H1 (cell line): ENCODE measurements at regions not wholly inside any gene's neighbourhood (a gene's known extent, or its start where the extent isn't known, plus 50 kb on each side); places are given as distances from the start of the nearest gene placed in this dataset.

Source experiments
- FOSL1 ChIP-seq: IDR thresholded peaks from 2 replicates; pipeline ENCODE4 v1.6.1; 2011; ENCODE audit warnings: mild to moderate bottlenecking, low read depth, low read length, moderate library complexity; ENCODE audit not compliant: insufficient read depth
- HDAC2 ChIP-seq, 2 experiments: fragments of 300-600 bp in 1 of 2; sonication (generic) in 1 of 2; IDR thresholded peaks; 2 replicates each; pipeline ENCODE4 v1.6.1; 2011 to 2012; ENCODE audit warnings: low read depth in 2 of 2, low read length in 2 of 2, mild to moderate bottlenecking in 2 of 2, moderate library complexity in 2 of 2, borderline replicate concordance in 1 of 2, inconsistent platforms in 1 of 2
- KDM5A ChIP-seq: fragments of 200-600 bp; IDR thresholded peaks from 2 replicates; pipeline ENCODE4 v1.7.1; 2012; ENCODE audit warnings: mild to moderate bottlenecking, low read length, inconsistent platforms, mixed read lengths
- POLR2A ChIP-seq, 2 experiments: IDR thresholded peaks; 1 replicate in 1 of 2; 2 replicates in 1 of 2; pipeline ENCODE4 v1.6.1; 2011; ENCODE audit warnings: low read depth in 2 of 2, low read length in 2 of 2, mild to moderate bottlenecking in 2 of 2; ENCODE audit errors: control extremely low read depth in 1 of 2
- POLR2AphosphoS5 ChIP-seq: IDR thresholded peaks from 2 replicates; pipeline ENCODE4 v1.6.1; 2011; ENCODE audit warnings: low read depth, low read length
- TF ChIP-seq, protein P1 (sequence below), 3 experiments: IDR thresholded peaks; 1 replicate in 2 of 3; 2 replicates in 1 of 3; pipeline versions ENCODE4 v1.5.1 to v1.6.1; 2011; ENCODE audit warnings: low read length in 3 of 3, mild to moderate bottlenecking in 3 of 3, inconsistent platforms in 2 of 3, low read depth in 1 of 3, moderate library complexity in 1 of 3; ENCODE audit not compliant: insufficient read depth in 1 of 3; ENCODE audit errors: control extremely low read depth in 1 of 3
- TF ChIP-seq, protein P2 (sequence below): IDR thresholded peaks from 2 replicates; pipeline ENCODE4 v1.6.1; 2012; ENCODE audit warnings: low read length, inconsistent platforms

GRCh38 chr2:196379600-196379999 lies 208.2 kb upstream of the STK17B start:
- no peak for TF ChIP-seq POLR2A (IDR thresholded peaks at IDR 0.05; ENCODE audit: control extremely low read depth in 1 of 2, low read depth in 2 of 2, low read length in 2 of 2)
- TF ChIP-seq HDAC2 (IDR thresholded peaks at IDR 0.05; ENCODE audit: borderline replicate concordance in 1 of 2, low read depth in 2 of 2, low read length in 2 of 2), result no peak
- no peak for TF ChIP-seq FOSL1
- TF ChIP-seq, protein P1, sequence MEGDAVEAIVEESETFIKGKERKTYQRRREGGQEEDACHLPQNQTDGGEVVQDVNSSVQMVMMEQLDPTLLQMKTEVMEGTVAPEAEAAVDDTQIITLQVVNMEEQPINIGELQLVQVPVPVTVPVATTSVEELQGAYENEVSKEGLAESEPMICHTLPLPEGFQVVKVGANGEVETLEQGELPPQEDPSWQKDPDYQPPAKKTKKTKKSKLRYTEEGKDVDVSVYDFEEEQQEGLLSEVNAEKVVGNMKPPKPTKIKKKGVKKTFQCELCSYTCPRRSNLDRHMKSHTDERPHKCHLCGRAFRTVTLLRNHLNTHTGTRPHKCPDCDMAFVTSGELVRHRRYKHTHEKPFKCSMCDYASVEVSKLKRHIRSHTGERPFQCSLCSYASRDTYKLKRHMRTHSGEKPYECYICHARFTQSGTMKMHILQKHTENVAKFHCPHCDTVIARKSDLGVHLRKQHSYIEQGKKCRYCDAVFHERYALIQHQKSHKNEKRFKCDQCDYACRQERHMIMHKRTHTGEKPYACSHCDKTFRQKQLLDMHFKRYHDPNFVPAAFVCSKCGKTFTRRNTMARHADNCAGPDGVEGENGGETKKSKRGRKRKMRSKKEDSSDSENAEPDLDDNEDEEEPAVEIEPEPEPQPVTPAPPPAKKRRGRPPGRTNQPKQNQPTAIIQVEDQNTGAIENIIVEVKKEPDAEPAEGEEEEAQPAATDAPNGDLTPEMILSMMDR (IDR thresholded peaks at IDR 0.05; ENCODE audit: control extremely low read depth in 1 of 3, insufficient read depth in 1 of 3, low read depth in 1 of 3, low read length in 3 of 3), result no peak
- TF ChIP-seq, protein P2, sequence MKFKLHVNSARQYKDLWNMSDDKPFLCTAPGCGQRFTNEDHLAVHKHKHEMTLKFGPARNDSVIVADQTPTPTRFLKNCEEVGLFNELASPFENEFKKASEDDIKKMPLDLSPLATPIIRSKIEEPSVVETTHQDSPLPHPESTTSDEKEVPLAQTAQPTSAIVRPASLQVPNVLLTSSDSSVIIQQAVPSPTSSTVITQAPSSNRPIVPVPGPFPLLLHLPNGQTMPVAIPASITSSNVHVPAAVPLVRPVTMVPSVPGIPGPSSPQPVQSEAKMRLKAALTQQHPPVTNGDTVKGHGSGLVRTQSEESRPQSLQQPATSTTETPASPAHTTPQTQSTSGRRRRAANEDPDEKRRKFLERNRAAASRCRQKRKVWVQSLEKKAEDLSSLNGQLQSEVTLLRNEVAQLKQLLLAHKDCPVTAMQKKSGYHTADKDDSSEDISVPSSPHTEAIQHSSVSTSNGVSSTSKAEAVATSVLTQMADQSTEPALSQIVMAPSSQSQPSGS, result no peak
- TF ChIP-seq POLR2AphosphoS5, result no peak
- no peak for TF ChIP-seq KDM5A
